ENCODE measurements at regions not wholly inside any gene's neighbourhood (a gene's known extent, or its start where the extent isn't known, plus 50 kb on each side); places are given as distances from the start of the nearest gene placed in this dataset.

DNA sequence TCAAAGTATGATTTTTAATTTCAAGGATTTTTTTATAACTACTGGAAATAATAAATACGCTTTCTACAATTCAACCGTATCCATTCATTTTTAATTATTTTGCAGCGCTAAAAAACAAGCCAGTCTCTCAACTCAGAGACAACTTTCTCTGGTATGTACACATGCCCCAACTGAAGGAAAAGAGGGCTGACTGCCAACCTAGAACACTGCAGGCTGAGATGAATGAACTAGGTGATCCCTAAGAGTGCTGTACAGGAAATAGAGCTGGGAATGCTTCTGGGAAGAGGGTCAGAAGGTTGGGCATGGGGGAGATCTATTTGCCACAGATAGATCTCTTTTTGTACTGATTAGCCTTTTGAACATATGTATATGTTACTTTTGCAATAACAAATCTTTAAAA, 460.1 kb downstream of the NR4A2 start (continued):
- no peak for TF ChIP-seq NFRKB (IDR thresholded peaks at IDR 0.05; ENCODE audit: low read depth)
- no peak for TF ChIP-seq ZNF584 (CRISPR knock-in tag; IDR thresholded peaks at IDR 0.05; ENCODE audit: low read depth)
- no peak for TF ChIP-seq ZNF311 (CRISPR knock-in tag; IDR thresholded peaks at IDR 0.05)

GRCh38 chr2:155871940-155872339, 460.6 kb downstream of the NR4A2 start:
- POLR2A ChIA-PET, result no interaction called here
- intact Hi-C loops (cut with micrococcal nuclease), result no loop called here
- TF ChIP-seq ZNF408 (CRISPR knock-in tag; IDR thresholded peaks at IDR 0.05; ENCODE audit: low read depth) (no peak), POLR3G (IDR thresholded peaks at IDR 0.05; ENCODE audit: extremely low read depth, insufficient read length, insufficient replicate concordance) (no peak), RBM14 (IDR thresholded peaks at IDR 0.05; ENCODE audit: borderline replicate concordance, insufficient read depth, low read depth, low read length) (no peak), KLF13 (tag; IDR thresholded peaks at IDR 0.05; ENCODE audit: borderline replicate concordance, low read depth) (no peak), ZNF586 (CRISPR knock-in tag; conservative IDR thresholded peaks at IDR 0.05) (no peak), ZNF76 (CRISPR knock-in tag; IDR thresholded peaks at IDR 0.05; ENCODE audit: borderline replicate concordance) (no peak), RHOXF2B (CRISPR knock-in tag; conservative IDR thresholded peaks at IDR 0.05) (no peak), MYC (IDR thresholded peaks at IDR 0.05; ENCODE audit: low read depth, low read length) (no peak), MYC (CRISPR knock-in tag; IDR thresholded peaks at IDR 0.05; ENCODE audit: borderline replicate concordance, low read depth) (no peak), CEBPB (tag; IDR thresholded peaks at IDR 0.05) (no peak), ZFP1 (CRISPR knock-in tag; IDR thresholded peaks at IDR 0.05) (no peak), CBFA2T2 (conservative IDR thresholded peaks at IDR 0.05) (no peak)
- TF ChIP-seq, protein P1, sequence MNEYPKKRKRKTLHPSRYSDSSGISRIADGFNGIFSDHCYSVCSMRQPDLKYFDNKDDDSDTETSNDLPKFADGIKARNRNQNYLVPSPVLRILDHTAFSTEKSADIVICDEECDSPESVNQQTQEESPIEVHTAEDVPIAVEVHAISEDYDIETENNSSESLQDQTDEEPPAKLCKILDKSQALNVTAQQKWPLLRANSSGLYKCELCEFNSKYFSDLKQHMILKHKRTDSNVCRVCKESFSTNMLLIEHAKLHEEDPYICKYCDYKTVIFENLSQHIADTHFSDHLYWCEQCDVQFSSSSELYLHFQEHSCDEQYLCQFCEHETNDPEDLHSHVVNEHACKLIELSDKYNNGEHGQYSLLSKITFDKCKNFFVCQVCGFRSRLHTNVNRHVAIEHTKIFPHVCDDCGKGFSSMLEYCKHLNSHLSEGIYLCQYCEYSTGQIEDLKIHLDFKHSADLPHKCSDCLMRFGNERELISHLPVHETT (CRISPR knock-in tag; conservative IDR thresholded peaks at IDR 0.05 in 1 of 2, IDR thresholded peaks at IDR 0.05 in 1 of 2), result no peak
- TF ChIP-seq, protein P2, sequence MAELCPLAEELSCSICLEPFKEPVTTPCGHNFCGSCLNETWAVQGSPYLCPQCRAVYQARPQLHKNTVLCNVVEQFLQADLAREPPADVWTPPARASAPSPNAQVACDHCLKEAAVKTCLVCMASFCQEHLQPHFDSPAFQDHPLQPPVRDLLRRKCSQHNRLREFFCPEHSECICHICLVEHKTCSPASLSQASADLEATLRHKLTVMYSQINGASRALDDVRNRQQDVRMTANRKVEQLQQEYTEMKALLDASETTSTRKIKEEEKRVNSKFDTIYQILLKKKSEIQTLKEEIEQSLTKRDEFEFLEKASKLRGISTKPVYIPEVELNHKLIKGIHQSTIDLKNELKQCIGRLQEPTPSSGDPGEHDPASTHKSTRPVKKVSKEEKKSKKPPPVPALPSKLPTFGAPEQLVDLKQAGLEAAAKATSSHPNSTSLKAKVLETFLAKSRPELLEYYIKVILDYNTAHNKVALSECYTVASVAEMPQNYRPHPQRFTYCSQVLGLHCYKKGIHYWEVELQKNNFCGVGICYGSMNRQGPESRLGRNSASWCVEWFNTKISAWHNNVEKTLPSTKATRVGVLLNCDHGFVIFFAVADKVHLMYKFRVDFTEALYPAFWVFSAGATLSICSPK (IDR thresholded peaks at IDR 0.05; ENCODE audit: borderline replicate concordance), result no peak
- TF ChIP-seq, protein P3, sequence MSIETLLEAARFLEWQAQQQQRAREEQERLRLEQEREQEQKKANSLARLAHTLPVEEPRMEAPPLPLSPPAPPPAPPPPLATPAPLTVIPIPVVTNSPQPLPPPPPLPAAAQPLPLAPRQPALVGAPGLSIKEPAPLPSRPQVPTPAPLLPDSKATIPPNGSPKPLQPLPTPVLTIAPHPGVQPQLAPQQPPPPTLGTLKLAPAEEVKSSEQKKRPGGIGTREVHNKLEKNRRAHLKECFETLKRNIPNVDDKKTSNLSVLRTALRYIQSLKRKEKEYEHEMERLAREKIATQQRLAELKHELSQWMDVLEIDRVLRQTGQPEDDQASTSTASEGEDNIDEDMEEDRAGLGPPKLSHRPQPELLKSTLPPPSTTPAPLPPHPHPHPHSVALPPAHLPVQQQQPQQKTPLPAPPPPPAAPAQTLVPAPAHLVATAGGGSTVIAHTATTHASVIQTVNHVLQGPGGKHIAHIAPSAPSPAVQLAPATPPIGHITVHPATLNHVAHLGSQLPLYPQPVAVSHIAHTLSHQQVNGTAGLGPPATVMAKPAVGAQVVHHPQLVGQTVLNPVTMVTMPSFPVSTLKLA (conservative IDR thresholded peaks at IDR 0.05), result no peak

More at GRCh38 chr2:155871940-155872339, 460.6 kb downstream of the NR4A2 start:
- H3K27ac ChIP-seq (ENCODE audit: extremely low read depth, low read depth, low read length), result no peak overlapping the region
- CTCF ChIA-PET (ENCODE audit: low intra/inter-chr PET ratio), result no interaction called here
- no peak overlapping the region for H3K9ac ChIP-seq (ENCODE audit: insufficient read depth in 1 of 2, low read depth in 2 of 2, low read length in 2 of 2)
- no peaks in the 10 kb centered on the region for H3K9me1 ChIP-seq (ENCODE audit: control insufficient read depth, insufficient read depth, low read length)
- no peak for ATAC-seq
- H3K4me2 ChIP-seq (ENCODE audit: insufficient read depth, low read length), result no peak overlapping the region
- H3K9me3 ChIP-seq (replicated peaks; ENCODE audit: control insufficient read depth, insufficient read depth, low read depth, low read length), result peaks cover 2% of the 10 kb centered on the region; the same call in 1 of the 2 replicates
- no peak for DNase-seq (ENCODE audit: extremely low read depth in 1 of 4, low spot score in 3 of 4)
- FAIRE-seq, result no peak
- H2AFZ ChIP-seq (ENCODE audit: low read depth, low read length), result no peak overlapping the region
- no peaks in the 10 kb centered on the region for H3K27me3 ChIP-seq (ENCODE audit: control insufficient read depth in 2 of 2, insufficient read depth in 2 of 2, low read length in 2 of 2)
- no peak overlapping the region for H3K4me3 ChIP-seq
- no peaks in the 10 kb centered on the region for H3K79me2 ChIP-seq (ENCODE audit: control insufficient read depth, insufficient read depth, low read length)
- no peaks in the 10 kb centered on the region for H3K36me3 ChIP-seq (ENCODE audit: control insufficient read depth, insufficient read depth, low read length)
- no peaks in the 10 kb centered on the region for H3K4me1 ChIP-seq (replicated peaks in 1 of 2; ENCODE audit: control insufficient read depth in 2 of 2, insufficient read depth in 2 of 2, low read length in 2 of 2)
- 1% methylated on average over 4 of the region's 4 CpGs for WGBS (ENCODE audit: insufficient coverage, low coverage, missing lambda C conversion rate)
- no TSS peak for BruUV-seq (replicated peaks)
- no peaks in the 10 kb centered on the region for H4K20me1 ChIP-seq (replicated peaks; ENCODE audit: control insufficient read depth, insufficient read depth, low read length)
- in situ Hi-C loops (cut with MboI), result no loop called here

Measured in K562 (cell line).